Pulmonary artery endothelial cell (primary cell): ENCODE measurements at regions not wholly inside any gene's neighbourhood (a gene's known extent, or its start where the extent isn't known, plus 50 kb on each side); places are given as distances from the start of the nearest gene placed in this dataset.

Experiments used
- DNase-seq: peaks from one replicate; pipeline ENCODE4 v3.0.0-alpha.2; 2011; ENCODE audit warnings: low read depth, low spot score

DNA sequence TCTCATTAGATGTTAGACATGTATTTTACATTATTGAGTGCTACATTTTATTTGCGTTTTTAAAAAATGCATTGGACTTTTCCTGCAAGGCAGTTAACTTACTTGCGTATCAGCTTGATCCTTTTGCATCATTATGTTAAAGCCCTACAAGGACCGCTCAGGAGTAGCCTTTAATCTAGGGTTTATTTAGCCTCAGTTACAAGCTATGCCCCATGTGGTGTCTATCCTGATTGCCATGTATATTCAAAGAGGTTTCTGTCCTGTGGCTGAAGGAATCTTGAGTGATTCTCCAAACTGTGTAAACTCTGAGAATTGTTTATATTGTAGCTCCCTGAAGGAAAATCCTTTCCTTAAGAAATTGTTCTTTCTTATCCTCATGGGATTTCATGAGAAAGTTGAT is 821.8 kb upstream of the AGA start:
- no peak for DNase-seq

DNA sequence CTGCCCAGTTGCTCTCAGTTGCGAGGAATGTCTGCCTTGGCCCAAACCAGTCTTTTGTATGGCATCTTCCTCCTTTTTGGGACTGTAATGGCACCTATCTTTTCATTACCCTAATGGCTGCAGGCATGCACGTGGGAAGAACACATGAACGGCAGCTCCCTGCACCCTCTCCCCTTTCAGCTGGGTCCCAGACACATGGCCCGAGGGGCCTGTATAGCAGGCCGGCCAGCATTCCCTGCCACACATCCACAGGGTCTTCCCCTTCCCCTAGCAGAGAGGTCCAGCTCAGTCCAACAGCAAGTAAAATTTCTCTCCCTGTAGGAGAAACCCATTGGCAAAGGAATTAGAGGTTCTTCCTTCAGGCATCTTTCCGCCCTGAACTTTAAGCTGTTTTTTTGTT is 829.1 kb upstream of the AGA start:
- no peak for DNase-seq

DNA sequence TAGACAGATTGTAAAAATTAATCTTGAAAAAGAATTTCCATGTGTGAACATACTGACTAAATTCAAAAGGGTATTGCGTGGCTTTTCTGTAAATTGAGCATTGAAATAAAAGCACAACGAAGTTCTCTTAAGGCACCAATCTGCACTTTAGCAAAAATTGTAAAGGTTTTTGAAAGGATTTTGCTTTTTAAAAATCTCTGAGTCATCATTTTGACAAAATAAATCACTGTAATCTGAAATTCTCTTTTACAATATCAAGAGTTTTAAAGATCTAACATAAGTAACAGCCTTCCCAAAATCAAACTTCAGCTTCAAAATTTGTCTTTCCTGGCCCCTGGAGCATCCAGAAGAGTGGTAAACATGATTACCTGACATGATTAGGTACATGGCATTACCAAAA is 830.9 kb upstream of the AGA start:
- DNase-seq = no peak

GRCh38 chr4:178275671-178276360 is 833.6 kb upstream of the AGA start:
- no peak for DNase-seq

GRCh38 chr4:178280362-178280761 is 838.1 kb upstream of the AGA start:
- no peak for DNase-seq

DNA sequence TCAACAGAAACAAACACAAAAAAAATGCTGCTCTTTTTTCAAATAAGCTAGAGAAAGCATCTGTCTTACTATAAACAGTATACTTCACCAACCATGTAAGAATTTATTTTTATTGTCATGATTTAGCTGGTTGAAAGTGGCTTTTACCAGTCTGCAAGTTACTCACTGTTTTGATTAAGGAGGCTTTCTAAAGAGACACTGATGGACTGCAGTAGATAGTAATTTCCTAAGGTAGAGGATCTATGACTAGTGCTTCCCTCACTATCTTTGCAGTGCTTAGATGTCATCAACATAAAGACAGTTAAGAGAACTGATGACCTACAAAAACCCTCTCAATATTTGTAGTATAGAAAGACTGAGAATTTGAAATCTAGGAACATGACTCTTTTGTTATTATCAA is 846.2 kb upstream of the AGA start:
- no peak for DNase-seq

DNA sequence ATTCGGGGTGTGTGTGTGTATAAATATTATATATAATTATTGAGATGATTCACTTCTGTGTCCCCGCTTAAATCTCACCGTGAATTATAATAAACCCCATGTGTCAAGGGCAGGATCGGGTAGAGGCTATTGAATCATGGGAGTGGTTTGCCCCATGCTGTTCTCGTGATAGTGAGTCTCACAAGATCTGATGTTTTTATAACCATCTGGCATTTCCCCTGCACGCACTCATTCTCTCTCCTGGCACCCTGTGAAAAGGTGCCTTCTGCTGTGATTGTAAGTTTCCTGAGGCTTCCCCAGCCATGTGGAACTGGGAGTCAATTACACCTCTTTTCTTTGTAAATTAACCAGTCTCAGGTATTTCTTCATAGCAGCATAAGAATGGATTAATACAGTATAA is 851.4 kb upstream of the AGA start:
- no peak for DNase-seq

GRCh38 chr4:178296669-178297068 is 854.4 kb upstream of the AGA start:
- no peak for DNase-seq

GRCh38 chr4:178306565-178306964 is 864.3 kb upstream of the AGA start:
- no peak for DNase-seq

DNA sequence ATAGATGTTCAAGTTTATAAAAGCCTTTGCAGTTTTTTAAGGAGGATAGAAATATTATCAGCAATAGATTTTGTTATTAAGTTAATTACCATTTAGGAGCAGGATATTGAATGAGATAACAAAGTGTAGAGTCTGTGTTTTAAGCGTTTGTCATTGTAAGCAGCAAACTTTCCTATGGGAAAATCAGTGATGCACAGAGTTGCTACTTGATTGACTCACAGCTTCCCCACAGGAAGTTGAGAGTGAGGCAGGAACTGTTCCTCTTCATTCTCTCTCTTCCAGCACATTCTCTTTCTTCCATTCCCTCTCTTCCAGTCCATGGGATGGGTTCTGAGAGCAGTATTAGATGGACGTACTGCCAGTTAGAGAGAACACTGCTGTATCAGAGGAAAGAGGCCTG is 867.7 kb upstream of the AGA start:
- no peak for DNase-seq

- no peak for DNase-seq
Measured at GRCh38 chr4:178311997-178312396, 869.8 kb upstream of the AGA start.

DNA sequence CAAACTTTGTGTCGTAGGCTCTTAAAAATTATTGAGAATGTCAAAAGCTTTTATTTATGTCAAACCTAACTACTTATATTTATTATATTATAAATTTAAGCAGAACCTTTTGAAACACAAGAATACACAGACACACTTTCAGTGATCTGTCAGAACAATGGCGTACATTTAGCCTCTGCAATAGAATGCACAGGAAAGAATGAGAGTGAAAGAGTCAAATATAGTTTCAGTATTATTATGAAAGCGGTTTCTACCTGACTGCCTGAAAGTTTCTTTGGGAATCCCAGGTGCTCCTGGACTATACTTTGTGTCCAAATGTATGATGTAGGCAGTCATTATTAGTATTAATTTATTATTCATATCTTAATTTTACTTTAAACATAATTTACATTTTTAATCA is 872.0 kb upstream of the AGA start:
- no peak for DNase-seq

- no peak for DNase-seq
Measured at GRCh38 chr4:178316211-178316610, 874.0 kb upstream of the AGA start.

DNA sequence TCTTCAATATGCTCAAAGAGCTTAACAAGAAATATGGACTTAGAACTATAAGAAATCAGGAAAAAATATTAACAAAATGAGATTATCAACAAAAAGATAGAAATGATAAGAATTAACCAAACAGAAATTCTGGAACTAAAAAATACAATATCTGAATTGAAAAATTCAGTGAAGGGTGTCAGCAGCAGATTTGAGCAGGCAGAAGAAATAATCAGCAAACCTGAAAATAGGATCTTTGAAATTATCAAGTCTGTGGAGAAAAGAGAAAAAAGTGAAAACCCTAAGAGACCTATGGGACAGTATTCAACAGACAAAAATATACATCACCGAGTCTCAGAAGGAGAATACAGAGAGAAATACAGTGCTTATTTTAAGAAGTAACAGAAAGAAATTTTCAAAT is 877.8 kb upstream of the AGA start:
- DNase-seq = no peak

DNA sequence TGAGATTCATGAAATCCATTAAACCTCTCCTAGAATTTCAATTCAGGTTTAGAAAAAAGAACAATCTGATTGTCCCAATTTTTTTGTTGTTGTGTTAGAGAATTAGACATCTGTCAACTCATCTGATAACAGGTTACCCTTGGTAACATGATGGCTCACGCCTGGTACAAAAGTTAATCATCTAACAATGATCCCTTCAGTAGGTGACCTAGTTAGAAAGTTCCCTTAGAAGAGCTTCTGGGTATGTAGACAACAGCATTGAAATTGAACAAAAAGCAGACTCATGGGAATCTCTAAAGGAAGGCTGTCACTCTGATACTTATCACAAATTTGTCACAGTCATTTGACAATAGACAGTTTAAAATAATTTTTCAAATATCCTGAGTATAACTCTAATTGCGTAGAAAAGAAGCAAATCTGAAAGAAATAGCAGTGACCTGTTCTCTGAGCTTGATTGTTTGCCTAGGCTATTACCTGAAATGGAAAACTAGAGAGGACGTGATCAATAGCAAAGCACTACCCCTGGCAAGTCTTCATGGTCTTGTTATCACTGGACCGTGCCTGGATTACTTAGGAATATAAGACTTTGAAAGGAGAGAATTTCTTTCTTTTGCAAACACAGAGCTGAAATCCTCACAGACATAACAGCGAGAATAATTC is 880.4 kb upstream of the AGA start:
- DNase-seq = no peak

DNA sequence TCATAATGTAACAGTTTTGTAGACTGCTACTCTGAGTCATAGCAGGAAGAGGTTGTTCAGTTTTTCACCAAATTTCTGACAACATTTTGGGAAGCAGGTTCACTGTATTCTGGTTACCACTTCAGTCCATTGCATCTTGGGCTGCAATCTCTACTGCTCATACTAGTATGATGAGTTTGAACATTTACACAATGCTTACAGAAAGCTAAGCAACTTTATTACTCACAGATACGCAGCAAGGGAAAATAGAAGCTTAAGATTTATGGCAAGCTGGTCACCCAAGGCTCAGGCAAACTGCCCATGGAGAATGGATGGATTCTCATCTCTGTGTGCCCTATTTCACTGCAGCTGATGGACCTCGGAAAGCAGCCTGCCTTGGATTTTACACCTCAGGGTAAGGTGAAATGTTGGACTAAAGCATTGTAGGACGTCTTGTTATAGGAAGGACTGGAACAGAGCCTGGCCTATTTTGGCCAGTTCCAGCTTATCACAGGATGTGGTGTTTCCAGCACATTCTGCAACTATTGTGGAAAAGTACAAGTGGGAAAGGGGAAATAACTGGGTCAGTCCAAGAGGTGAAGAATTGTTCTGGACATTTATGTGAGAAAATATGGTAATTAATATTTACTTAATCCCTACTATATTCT is 887.1 kb upstream of the AGA start:
- DNase-seq = no peak

DNA sequence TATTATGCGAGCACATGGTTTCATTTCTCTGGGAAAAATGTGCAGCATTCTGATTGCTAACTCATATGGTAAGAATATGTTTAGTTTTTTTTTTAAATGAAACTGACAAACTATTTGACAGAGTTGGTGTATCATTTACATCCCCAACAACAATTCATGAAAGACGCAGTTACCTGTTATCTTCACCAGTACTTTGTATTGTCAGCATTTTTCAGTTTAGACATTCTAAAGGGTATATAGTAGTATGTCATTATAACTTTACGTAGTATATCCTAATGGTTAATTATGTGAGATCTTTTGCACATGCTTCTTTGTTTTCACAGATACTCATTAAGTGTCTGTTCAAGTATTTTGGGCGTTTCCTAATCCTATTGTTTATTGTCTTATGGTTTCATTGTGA is 891.1 kb upstream of the AGA start:
- no peak for DNase-seq

GRCh38 chr4:178339769-178340168 is 897.5 kb upstream of the AGA start:
- DNase-seq = no peak

- DNase-seq = no peak
Measured at GRCh38 chr4:178340468-178340867, 898.2 kb upstream of the AGA start.

DNA sequence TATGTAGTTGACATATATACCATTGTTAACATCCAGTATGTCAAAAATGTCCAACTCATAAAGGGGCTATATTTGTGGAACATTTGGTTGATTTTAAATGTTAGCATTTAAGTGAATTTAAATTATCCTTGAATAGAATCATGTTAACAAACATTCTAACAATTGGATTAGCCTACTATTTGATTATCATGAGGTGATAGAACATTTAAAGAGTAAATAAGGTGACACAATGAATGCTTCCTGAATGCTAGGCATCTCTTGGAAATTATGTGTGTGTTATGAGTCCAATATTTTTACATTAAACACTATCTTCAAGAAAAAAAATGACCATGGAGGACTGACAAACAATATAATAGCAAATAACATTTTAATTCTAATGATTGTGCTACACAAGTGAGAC is 901.9 kb upstream of the AGA start:
- DNase-seq = no peak

- DNase-seq = no peak
Measured at GRCh38 chr4:178347111-178347510, 904.9 kb upstream of the AGA start.

DNA sequence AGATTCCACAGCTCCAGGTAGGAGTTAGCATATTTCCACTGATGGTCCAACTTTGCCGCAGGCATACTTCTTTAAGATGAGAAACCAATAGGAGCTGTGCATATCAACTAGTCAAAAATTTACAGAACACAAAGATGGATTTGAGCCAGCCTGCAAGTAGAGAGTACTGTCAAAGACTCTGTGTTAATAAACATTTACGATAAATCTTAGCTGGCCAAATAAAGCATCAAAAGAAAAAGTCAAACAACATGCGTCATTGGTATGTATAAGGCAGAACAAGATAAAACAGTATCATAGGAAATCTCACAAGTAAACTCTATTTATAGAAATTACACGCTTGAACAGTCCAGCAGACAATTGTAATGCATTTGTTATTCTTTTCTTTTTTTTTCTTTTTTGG is 907.4 kb upstream of the AGA start:
- no peak for DNase-seq

GRCh38 chr4:178351185-178351584 is 908.9 kb upstream of the AGA start:
- no peak for DNase-seq
